PC-3 (cell line): ENCODE measurements at regions not wholly inside any gene's neighbourhood (a gene's known extent, or its start where the extent isn't known, plus 50 kb on each side); places are given as distances from the start of the nearest gene placed in this dataset.

ENCODE experiments used
- ATAC-seq: fragments of 200-7000 bp; cut with Tn5 transposase; 2 replicates; pipeline ENCODE4 v1.9.1; 2020; ENCODE audit warnings: mild to moderate bottlenecking, moderate library complexity
- BruUV-seq: library from RNA; stranded (reverse); fragments of 400-500 nt; replicated peaks from 2 replicates; lab custom pipeline; 2021; lab: Mats Ljungman, UMichigan
- CTCF ChIA-PET: fragments of 300-600 bp; sonication (Branson Sonifier 250); formaldehyde crosslinking; loops from one replicate; lab custom pipeline; 2022; ENCODE audit warnings: antibody characterized with exemption; lab: Charles Lee
- POLR2A ChIA-PET: fragments of 300-600 bp; sonication (Branson Sonifier 250); formaldehyde crosslinking; loops from one replicate; lab custom pipeline; 2022; ENCODE audit warnings: antibody characterized with exemption; ENCODE audit not compliant: unreplicated experiment; lab: Charles Lee
- DNase-seq: peaks from one replicate; pipeline ENCODE4 v3.0.0-alpha.2; 2015
- H2AFZ ChIP-seq: fragments of 300-600 bp; sonication (generic); 2 replicates; pipeline ENCODE4 v1.6.0; 2016; ENCODE audit warnings: antibody characterized with exemption, low read length
- H3F3A ChIP-seq: fragments of 300-600 bp; sonication (generic); one replicate; pipeline ENCODE4 v1.6.0; 2017; ENCODE audit warnings: antibody characterized with exemption, low read length, control low read depth, mild to moderate bottlenecking; ENCODE audit not compliant: unreplicated experiment
- H3K27ac ChIP-seq: fragments of 300-600 bp; sonication (generic); 2 replicates; pipeline ENCODE4 v1.5.1; 2016; ENCODE audit warnings: mild to moderate bottlenecking, low read length
- H3K27me3 ChIP-seq: fragments of 300-600 bp; sonication (generic); 2 replicates; pipeline ENCODE4 v1.6.1; 2016; ENCODE audit warnings: low read length, mixed read lengths
- H3K36me3 ChIP-seq: fragments of 300-600 bp; sonication (generic); 2 replicates; pipeline ENCODE4 v1.6.1; 2016; ENCODE audit warnings: low read depth, mixed run types, low read length, mixed read lengths
- H3K4me1 ChIP-seq: fragments of 300-600 bp; sonication (generic); 2 replicates; pipeline ENCODE4 v1.5.1; 2016; ENCODE audit warnings: low read length; ENCODE audit not compliant: insufficient read depth
- H3K4me2 ChIP-seq: fragments of 300-600 bp; sonication (generic); 2 replicates; pipeline ENCODE4 v1.6.0; 2016; ENCODE audit warnings: low read length
- H3K4me3 ChIP-seq: fragments of 300-600 bp; sonication (generic); 2 replicates; pipeline ENCODE4 v1.5.1; 2016; ENCODE audit warnings: mild to moderate bottlenecking, low read length, mixed read lengths
- H3K79me2 ChIP-seq: fragments of 300-600 bp; sonication (generic); 2 replicates; pipeline ENCODE4 v1.6.1; 2017; ENCODE audit warnings: low read length, mixed read lengths
- H3K9ac ChIP-seq: fragments of 300-600 bp; sonication (generic); 2 replicates; pipeline ENCODE4 v1.6.0; 2016; ENCODE audit warnings: mild to moderate bottlenecking, low read length
- H3K9me2 ChIP-seq: fragments of 300-600 bp; sonication (generic); replicated peaks from 2 replicates; pipeline ENCODE4 v1.6.1; 2016; ENCODE audit warnings: mixed run types, low read length, mixed read lengths
- H3K9me3 ChIP-seq: fragments of 300-600 bp; sonication (generic); 2 replicates; pipeline ENCODE4 v1.6.1; 2016; ENCODE audit warnings: low read length, mixed read lengths
- H4K20me1 ChIP-seq: fragments of 300-600 bp; sonication (generic); 2 replicates; pipeline ENCODE4 v1.6.1; 2016; ENCODE audit warnings: low read length, mixed read lengths
- EZH2 ChIP-seq: fragments of 300-600 bp; sonication (generic); IDR thresholded peaks from one replicate; pipeline ENCODE4 v1.6.1; 2017; ENCODE audit warnings: antibody characterized with exemption, mild to moderate bottlenecking, low read length; ENCODE audit not compliant: unreplicated experiment
- EZH2phosphoT487 ChIP-seq: fragments of 300-600 bp; sonication (generic); IDR thresholded peaks from 2 replicates; pipeline ENCODE4 v1.6.1; 2018; ENCODE audit warnings: mild to moderate bottlenecking, antibody characterized with exemption, low read length, borderline replicate concordance
- intact Hi-C: fragments of 100-400 bp; cut with micrococcal nuclease; formaldehyde crosslinking; loops from 2 replicates; pipeline ENCODE4 v1.9.0; 2023
- TF ChIP-seq, protein P1 (sequence below): fragments of 300-600 bp; sonication (generic); conservative IDR thresholded peaks from 2 replicates; pipeline ENCODE4 v1.5.1; 2017; ENCODE audit warnings: antibody characterized with exemption, low read depth, mild to moderate bottlenecking, low read length

DNA sequence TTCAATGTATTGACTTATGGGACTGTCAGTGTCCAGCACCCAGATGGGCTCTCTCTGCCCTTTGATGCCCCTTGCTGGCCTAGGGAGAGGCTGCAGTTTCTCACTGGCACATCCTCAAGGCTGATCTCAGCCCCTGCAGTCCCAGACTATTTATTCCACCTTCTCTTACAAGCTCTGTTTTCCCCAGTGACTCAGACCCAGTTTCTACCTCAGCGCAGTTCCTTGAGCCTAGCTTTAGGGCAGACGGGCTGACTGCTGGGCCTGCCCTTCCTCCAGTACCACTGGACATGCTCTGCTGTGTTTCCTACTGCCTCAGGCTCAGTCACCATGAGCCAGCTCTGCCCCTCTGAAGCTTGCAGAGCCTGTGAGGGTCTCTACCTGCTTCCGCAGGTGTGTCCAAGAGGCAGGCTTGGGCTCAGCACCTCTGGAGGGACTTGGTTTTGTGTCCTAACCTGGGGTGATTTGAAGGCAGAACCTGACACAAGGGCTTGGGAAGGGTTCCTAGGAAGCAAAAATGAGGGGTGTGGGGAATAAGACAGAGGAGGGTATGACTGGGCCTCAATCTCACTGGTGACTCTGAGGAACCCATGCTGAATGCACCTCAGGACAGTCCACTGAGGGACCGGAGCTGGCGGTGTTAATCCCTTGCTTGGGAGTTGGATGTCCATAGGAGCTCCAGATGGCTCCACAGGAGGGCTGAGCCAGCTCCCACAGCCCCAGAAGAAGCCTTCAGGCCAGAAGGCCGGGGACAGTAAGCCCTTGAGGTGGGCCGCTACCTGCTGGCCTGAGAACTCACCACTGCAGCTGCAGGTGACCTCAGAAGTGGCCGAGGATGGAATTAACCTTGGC lies 689.9 kb downstream of the MATN1 start:
- Histone ChIP-seq H3K27me3 (no peaks in the 10 kb centered on the region; the same call in 1 of the 2 replicates), H3K4me1 (no peaks in the 10 kb centered on the region), H4K20me1 (no peaks in the 10 kb centered on the region), H3K36me3 (no peaks in the 10 kb centered on the region), H3K4me3 (no peak overlapping the region), H3K9me2 (no peaks in the 10 kb centered on the region), H2AFZ (no peak overlapping the region), H3K27ac (no peak overlapping the region), H3K4me2 (no peak overlapping the region), H3K9ac (no peak overlapping the region), H3K9me3 (no peaks in the 10 kb centered on the region), H3F3A (no peaks in the 10 kb centered on the region), H3K79me2 (no peaks in the 10 kb centered on the region)
- BruUV-seq: no TSS peak
- CTCF ChIA-PET: no interaction called here
- ATAC-seq (no peak), DNase-seq (no peak)
- TF ChIP-seq EZH2phosphoT487 (no peak), EZH2 (no peak)
- TF ChIP-seq, protein P1, sequence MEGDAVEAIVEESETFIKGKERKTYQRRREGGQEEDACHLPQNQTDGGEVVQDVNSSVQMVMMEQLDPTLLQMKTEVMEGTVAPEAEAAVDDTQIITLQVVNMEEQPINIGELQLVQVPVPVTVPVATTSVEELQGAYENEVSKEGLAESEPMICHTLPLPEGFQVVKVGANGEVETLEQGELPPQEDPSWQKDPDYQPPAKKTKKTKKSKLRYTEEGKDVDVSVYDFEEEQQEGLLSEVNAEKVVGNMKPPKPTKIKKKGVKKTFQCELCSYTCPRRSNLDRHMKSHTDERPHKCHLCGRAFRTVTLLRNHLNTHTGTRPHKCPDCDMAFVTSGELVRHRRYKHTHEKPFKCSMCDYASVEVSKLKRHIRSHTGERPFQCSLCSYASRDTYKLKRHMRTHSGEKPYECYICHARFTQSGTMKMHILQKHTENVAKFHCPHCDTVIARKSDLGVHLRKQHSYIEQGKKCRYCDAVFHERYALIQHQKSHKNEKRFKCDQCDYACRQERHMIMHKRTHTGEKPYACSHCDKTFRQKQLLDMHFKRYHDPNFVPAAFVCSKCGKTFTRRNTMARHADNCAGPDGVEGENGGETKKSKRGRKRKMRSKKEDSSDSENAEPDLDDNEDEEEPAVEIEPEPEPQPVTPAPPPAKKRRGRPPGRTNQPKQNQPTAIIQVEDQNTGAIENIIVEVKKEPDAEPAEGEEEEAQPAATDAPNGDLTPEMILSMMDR: no peak
- POLR2A ChIA-PET: no interaction called here
- intact Hi-C loops: no loop called here

DNA sequence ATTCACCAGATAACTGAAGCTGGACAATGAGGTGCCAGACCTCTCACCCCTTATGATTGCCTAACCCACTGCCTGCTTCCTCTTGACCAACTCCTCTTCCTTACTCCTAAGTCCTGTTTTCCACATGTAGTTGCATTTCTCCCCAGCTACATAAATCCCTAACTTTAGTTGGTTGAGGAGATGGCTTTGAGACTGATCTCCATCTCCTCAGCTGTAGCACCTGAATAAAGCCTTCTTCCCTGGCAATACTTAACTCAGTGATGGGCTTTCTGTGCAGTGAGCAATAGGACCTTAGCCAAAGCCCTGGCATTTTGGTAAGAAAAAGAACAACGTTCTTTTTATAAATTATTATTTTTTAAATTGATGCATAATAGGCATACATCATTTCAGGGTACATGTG lies 691.1 kb downstream of the MATN1 start:
- ATAC-seq (no peak), DNase-seq (no peak)
- CTCF ChIA-PET: no interaction called here
- H3K27ac ChIP-seq: no peak overlapping the region
- H3F3A ChIP-seq: no peaks in the 10 kb centered on the region
- TF ChIP-seq EZH2 (no peak), EZH2phosphoT487 (no peak)
- TF ChIP-seq, protein P1: no peak
- no peaks in the 10 kb centered on the region; the same call in 1 of the 2 replicates for H3K27me3 ChIP-seq
- no peaks in the 10 kb centered on the region for H4K20me1 ChIP-seq
- H3K79me2 ChIP-seq: no peaks in the 10 kb centered on the region
- H2AFZ ChIP-seq: no peak overlapping the region
- H3K4me1 ChIP-seq: no peaks in the 10 kb centered on the region
- H3K4me2 ChIP-seq: no peak overlapping the region
- intact Hi-C loops: no loop called here
- no peaks in the 10 kb centered on the region for H3K36me3 ChIP-seq
- H3K4me3 ChIP-seq: no peak overlapping the region
- POLR2A ChIA-PET: no interaction called here
- no peaks in the 10 kb centered on the region for H3K9me2 ChIP-seq
- no peaks in the 10 kb centered on the region for H3K9me3 ChIP-seq
- no peak overlapping the region for H3K9ac ChIP-seq
- no TSS peak for BruUV-seq

DNA sequence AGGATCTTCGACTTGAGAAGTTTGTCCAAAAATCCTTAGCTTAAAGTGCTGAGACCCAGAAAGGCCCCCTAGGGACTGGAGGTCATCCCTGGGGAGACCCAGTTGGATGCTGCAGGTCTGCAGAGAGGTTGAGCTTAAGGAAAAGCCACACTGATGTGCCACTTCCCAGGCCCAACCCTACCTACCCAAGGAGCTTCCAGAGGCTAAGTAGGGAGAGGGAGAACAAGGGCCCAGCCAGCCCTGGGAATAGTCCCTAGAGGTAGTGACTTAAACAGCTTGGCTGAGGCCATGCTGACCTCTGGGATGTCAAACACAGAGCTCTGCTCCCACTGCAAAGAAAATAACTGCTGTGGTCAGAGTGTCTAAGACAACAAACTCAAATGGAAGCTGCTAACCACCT lies 693.7 kb downstream of the MATN1 start:
- BruUV-seq: no TSS peak

More for the DNA sequence above, 693.7 kb downstream of the MATN1 start:
- Histone ChIP-seq H3K79me2 (no peaks in the 10 kb centered on the region), H3K27me3 (no peaks in the 10 kb centered on the region; the same call in 1 of the 2 replicates), H3K9me2 (no peaks in the 10 kb centered on the region), H3K4me2 (no peak overlapping the region), H3F3A (no peaks in the 10 kb centered on the region), H2AFZ (no peak overlapping the region), H3K4me1 (no peaks in the 10 kb centered on the region), H3K4me3 (no peak overlapping the region), H4K20me1 (no peaks in the 10 kb centered on the region), H3K36me3 (no peaks in the 10 kb centered on the region), H3K9ac (no peak overlapping the region), H3K27ac (no peak overlapping the region), H3K9me3 (no peaks in the 10 kb centered on the region)
- DNase-seq (no peak), ATAC-seq (no peak)
- ChIA-PET CTCF (no interaction called here), POLR2A (no interaction called here)
- TF ChIP-seq EZH2phosphoT487 (no peak), EZH2 (no peak)
- TF ChIP-seq, protein P1: no peak
- intact Hi-C loops: no loop called here
